ENCODE measurements at regions not wholly inside any gene's neighbourhood (a gene's known extent, or its start where the extent isn't known, plus 50 kb on each side); places are given as distances from the start of the nearest gene placed in this dataset.
"Not testable (repeated sequence)": the region's sequence is repeated elsewhere in the genome, so short reads cannot be mapped to it uniquely, and the experiment has no call there.

GRCh38 chr2:16182841-16183240, 242.5 kb downstream of the MYCN start:
- DNase-seq: no peak

- not testable (repeated sequence) for DNase-seq
Measured at GRCh38 chr2:16182311-16182815, 242.0 kb downstream of the MYCN start.

- DNase-seq: no peak
Measured at GRCh38 chr2:16181741-16182090, 241.4 kb downstream of the MYCN start.

DNA sequence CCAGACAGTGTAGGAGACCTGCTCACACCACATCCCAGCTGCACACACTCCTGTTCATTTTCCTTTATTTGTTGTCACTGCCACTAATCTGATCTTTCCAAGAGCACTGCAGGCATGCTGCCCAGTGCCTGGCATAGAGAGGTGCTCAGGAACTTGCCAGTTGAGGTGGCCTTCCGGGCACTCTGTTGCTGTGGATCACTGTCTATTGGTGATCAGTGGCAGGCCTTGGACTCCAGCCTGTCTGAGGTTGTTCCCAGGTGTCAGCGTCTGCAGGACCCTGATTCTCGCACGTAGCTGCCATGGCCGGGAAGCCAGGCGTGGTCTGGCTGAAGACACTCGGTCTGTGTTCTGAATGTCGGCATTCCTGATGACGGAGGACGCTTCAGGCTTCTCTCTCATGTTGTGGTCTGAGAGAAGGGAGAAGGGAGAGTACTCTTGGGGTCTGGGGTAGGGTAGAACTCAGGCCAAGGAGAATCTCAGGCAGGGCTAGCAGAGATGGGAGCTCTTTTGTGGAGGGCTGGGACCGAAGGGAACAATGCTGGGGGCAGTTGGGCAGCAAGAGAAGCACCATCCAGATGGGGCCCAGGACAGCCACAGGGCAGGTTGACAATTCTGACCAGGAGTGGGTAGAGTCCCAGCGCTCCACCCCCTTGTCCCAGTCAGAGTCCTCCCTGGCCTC, 240.9 kb downstream of the MYCN start:
- no peak for DNase-seq

GRCh38 chr2:16180631-16181030, 240.3 kb downstream of the MYCN start:
- no peak for DNase-seq

GRCh38 chr2:16179701-16180416, 239.5 kb downstream of the MYCN start:
- peak; percentile 53 for DNase-seq

GRCh38 chr2:16178551-16179130, 238.3 kb downstream of the MYCN start:
- DNase-seq: no peak

GRCh38 chr2:16177671-16178180, 237.4 kb downstream of the MYCN start:
- no peak for DNase-seq

DNA sequence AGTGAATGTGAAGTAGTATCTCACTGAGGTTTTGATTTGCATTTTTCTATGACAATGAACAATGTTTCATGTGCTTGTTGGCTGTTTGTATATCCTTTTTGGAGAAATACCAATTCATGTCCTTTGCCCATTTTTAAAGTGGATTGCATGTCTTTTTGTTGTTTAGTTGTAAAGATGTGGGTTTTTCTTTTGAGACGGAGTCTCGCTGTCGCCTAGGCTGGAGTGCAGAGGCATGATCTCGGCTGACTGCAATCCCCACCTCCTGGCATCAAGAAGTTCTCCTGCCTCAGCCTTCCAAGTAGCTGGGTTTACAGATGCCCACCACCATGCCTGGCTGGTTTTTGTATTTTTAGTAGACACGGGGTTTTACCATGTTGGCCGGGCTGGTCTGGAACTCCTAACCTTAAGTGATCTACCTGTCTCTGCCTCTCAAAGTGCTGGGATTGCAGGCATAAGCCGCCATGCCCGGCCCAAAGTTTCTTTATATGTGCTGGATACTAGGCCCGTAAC, 236.7 kb downstream of the MYCN start:
- DNase-seq: no peak

DNA sequence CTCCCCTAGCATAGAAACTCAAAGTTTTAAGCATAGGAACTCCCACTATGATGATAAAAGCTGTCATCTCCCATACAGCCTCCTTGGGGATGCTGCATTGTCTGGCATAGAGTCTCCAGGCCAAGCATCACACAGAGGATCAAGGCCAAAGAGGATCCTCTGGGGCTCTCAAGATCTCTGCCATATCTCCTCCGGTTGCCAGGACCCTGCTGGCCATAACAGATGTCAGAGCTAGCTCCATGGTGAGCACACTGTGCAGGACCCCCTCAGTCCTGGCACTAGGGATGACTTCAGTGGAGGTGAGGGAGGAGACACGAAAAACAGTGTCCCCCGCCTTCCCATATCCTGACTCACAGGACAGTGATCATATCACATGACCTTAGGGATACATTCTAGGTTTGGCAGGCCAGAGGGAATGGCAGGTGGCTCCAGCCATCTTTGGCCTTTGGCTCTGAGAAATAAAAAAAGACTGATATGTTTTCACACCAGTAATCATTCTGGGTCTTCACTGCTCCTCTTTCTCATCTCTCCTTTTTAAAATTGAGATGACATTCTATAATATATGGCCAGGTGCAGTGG, 235.0 kb downstream of the MYCN start:
- DNase-seq: no peak

DNA sequence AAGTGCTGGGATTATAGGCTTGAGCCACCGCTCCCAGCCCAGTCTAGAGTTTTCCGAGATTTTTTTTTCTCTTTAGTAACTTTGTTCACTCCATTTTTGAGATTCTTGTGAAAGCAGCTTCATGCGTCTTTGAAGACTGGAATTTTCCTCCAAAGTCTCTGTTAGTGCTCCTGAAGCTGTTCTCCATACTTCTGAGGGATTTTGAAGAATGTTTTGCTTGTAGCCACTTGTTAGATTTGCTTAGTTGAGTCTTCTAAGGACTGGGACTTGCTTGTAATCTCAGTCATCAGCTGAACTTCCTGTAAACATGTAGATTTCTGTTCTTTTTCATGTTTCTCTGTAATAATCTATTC, 234.3 kb downstream of the MYCN start:
- no peak for DNase-seq

- no peak for DNase-seq
Measured at GRCh38 chr2:16173893-16174692, 233.7 kb downstream of the MYCN start.

DNA sequence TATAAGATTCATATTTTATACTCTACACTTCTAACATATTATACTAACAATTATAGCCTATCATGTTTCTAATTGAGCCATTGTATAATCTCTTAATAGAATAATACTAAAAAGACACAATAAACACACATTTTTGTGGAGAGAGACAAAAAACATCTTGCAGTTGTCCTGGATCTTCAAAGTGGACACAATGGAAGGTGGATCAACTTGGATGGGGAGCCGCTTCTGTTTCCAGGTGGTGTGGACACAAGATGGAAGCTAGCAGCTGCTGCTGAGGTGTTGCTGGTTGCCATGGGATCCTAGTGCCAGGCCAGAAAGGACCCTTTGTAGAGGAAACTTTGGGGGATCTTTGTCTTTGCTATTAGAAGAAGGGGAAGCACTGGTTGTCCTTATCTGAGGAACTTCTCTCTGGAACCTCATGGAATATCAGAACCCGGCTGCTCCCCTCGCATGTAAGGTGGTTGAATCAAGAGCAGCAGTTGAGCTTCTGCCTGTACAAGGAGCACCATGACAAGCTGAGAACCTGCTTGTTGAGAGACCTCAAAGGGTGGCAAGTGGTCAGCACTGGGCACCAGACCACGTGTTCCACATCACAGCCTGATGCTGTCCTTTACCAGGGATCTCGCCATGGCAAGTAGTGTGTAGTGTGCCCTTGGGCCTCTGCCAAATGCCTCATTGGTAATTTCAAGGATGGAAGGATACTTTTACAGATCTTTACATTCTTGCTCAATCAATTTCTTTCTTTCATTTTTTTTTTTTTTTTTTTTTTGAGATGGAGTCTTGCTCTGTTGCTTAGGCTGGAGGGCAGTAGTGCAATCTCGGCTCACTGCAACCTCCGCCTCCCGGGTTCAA, 232.2 kb downstream of the MYCN start:
- no peak for DNase-seq

DNA sequence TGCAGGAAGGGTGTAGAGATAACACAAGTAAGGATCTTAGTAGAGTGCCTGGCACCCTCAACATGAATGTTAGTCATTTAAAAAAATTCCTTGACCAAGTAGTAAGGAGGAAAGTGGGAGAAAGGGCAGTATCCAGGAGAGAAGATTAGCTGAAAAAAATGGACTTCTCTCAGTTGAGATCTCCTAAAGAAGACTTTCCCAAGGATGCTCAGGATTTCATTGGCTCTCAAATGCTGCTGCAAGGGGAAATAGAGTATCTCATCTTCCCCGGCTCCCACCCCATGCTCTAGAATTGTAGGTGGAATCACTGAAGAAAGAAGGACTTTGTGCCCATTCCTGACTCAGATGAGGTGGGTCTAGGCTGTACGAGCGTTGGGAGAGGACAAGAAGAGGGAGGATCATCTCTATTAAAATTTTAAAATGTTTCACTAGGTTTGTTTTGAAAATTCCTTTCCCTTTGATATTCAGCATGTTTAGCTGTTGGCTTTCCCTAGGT, 231.1 kb downstream of the MYCN start:
- no peak for DNase-seq

DNA sequence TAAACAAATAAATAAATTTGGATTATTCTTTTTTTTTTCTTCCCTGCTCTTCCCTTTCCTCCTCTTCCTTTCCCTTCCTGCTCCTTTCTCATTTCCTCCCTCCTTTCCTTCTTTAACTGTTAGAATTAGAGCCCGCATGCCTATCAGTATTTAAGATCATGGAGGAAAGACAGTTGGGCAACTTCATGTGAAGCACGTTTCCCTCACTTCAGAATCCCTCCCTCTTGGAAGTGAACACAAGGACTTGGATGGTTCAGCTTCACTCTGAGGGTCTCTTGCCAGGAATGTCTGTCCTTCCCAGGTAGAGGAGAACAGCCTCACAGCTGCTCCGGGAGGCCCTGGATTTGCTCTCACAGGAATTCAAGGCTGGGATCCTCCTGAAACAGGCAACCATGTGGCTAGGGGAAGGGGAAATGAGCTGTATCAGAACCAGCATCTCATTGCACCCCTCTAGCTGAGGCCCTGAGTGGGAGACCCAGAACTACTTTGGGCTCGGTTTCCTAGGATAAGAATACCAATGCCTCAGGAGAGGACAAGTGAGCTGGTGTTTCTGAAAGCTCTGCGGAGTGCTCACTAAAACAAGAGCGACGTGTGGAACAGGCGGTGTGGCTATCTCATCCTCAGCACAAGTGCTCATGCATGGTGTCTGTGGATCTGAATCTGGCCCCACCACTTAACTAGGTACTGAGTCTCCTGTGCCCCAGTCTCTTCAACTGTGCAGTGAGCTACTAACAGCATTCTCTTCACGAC, 230.5 kb downstream of the MYCN start:
- DNase-seq: no peak

- no peak for DNase-seq
Measured at GRCh38 chr2:16169381-16169960, 229.1 kb downstream of the MYCN start.

- peak; percentile 66 for DNase-seq
Measured at GRCh38 chr2:16168506-16169264, 228.3 kb downstream of the MYCN start.

DNA sequence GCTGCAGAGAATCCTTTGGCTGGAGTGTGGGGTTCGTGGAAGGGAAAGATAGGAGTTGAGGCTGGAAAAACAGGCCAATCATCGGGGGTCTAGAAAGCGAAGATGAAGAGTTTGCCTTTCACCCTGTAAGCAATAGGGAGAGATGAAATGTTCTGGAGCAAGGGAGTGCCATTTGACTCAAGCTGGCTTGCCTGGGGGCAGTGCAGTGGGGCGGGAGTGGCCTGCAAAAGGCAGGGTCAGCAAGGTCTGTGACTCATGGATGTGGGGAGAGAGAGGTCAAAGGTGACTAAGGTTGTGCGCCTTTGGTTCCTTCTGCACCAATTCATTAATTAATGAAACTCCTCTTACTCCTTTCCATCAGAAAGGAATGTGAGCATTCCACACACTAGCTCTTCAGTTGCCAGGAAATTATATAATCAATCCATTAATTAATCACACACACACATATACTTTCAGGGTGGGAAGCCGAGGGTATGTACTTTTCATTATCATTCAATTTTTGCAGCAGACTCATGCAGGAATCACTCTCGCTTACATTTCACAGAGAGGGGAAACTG, 227.6 kb downstream of the MYCN start:
- DNase-seq: no peak

DNA sequence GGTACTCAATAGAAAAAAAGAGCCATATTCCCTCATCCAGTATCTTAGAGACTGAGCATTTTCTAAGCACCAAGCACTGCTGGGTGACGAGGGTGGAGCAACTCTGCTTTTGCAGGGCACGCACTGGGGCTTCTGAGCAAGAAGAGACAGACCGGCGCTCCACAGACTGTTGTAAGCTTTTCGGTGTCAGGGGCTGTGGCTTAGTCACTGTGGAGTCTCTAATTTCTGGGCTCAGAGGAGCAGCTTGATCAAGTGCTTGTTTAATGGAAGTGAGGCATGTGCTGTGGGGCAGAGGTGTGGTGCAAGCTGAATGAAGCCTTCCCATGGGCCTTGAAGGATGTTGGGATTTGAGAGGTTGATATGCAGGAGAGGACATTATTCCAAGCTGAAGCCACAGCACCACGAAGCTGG, 227.1 kb downstream of the MYCN start:
- peak; percentile 62 for DNase-seq

Data from retina (tissue), 1 donor.